ENCODE measurements at regions not wholly inside any gene's neighbourhood (a gene's known extent, or its start where the extent isn't known, plus 50 kb on each side); places are given as distances from the start of the nearest gene placed in this dataset.

DNA sequence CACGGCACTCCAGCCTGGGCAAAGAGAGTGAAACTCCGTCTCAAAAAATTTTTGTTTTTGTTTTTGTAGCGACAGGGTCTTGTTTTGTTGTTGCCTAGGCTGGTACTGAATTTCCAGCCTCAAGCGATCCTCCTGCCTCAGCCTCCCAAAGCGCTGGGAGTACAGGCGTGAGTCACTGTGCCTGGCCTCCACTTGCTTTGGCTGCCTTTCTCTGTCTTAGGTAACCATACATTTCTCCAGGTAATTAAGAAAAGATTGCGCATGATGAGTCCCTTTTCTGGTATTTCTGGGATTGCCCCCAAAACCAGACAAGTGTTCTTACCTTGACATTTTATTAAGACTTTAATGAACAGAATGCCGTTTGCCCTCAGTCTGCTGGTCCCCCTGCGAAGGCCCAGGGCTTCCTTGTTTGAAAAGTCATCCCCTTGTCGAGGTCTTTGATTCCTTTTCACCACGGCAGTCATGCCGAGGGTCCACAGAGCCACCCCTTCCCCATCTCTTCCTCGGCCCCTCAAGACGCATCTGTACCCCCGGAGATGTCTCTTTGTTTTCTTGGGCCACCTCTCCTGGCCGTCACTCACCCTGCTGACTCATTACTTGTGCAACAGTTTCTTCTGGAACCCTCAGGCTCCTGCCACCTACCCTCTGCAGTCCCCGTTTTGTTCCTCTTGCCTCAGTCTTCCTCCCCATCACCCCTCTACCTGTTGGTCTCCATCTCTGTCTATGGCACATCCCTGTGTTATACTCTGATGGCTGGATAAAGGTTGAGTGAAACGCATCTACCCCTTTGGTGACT lies 151.0 kb downstream of the SEC14L1 start:
- TF ChIP-seq POLR2A (IDR thresholded peaks at IDR 0.05) = no peak
- TF ChIP-seq, protein P1, sequence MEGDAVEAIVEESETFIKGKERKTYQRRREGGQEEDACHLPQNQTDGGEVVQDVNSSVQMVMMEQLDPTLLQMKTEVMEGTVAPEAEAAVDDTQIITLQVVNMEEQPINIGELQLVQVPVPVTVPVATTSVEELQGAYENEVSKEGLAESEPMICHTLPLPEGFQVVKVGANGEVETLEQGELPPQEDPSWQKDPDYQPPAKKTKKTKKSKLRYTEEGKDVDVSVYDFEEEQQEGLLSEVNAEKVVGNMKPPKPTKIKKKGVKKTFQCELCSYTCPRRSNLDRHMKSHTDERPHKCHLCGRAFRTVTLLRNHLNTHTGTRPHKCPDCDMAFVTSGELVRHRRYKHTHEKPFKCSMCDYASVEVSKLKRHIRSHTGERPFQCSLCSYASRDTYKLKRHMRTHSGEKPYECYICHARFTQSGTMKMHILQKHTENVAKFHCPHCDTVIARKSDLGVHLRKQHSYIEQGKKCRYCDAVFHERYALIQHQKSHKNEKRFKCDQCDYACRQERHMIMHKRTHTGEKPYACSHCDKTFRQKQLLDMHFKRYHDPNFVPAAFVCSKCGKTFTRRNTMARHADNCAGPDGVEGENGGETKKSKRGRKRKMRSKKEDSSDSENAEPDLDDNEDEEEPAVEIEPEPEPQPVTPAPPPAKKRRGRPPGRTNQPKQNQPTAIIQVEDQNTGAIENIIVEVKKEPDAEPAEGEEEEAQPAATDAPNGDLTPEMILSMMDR (IDR thresholded peaks at IDR 0.05) = no peak
- no peak for DNase-seq
- intact Hi-C loops (cut with DNase I; ENCODE audit: low total_unique reads) = no loop called here

DNA sequence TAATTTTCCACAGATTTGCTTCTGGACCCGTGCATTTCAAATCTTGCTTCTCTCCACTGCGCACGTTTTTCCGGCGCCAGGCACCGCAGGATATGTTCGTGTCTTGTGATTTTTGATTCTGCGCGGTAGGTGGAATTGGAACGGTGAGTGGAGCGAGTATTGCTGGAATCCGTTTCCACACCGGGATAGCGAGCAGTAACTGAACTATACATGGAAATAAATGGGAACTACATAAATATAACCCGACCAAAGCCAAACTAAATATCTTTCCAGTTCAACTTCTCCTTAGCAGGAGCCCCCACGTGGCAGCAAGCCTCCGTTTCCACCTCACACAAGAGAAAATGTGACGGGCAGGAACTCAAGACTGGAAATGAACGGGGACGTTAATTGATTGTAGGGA lies 154.0 kb downstream of the SEC14L1 start:
- no peak overlapping the region for H3K27ac ChIP-seq
- H3K36me3 ChIP-seq = no peaks in the 10 kb centered on the region
- peaks cover 0 to 5% of the 10 kb centered on the region in 2 donors for H3K9me3 ChIP-seq
- no peak for DNase-seq
- no peaks in the 10 kb centered on the region for H3K4me1 ChIP-seq
- H3K4me3 ChIP-seq = no peak overlapping the region
- intact Hi-C loops (cut with DNase I; ENCODE audit: low total_unique reads) = no loop called here
- H3K27me3 ChIP-seq = no peaks in the 10 kb centered on the region
- TF ChIP-seq, protein P1 (IDR thresholded peaks at IDR 0.05) = no peak
- TF ChIP-seq POLR2A (IDR thresholded peaks at IDR 0.05) = no peak

More for the DNA sequence above, 151.0 kb downstream of the SEC14L1 start:
- H3K27ac ChIP-seq = no peak overlapping the region
- no peaks in the 10 kb centered on the region for H3K9me3 ChIP-seq
- H3K27me3 ChIP-seq = no peaks in the 10 kb centered on the region
- H3K4me1 ChIP-seq = no peaks in the 10 kb centered on the region
- H3K4me3 ChIP-seq = no peak overlapping the region
- no peaks in the 10 kb centered on the region for H3K36me3 ChIP-seq

DNA sequence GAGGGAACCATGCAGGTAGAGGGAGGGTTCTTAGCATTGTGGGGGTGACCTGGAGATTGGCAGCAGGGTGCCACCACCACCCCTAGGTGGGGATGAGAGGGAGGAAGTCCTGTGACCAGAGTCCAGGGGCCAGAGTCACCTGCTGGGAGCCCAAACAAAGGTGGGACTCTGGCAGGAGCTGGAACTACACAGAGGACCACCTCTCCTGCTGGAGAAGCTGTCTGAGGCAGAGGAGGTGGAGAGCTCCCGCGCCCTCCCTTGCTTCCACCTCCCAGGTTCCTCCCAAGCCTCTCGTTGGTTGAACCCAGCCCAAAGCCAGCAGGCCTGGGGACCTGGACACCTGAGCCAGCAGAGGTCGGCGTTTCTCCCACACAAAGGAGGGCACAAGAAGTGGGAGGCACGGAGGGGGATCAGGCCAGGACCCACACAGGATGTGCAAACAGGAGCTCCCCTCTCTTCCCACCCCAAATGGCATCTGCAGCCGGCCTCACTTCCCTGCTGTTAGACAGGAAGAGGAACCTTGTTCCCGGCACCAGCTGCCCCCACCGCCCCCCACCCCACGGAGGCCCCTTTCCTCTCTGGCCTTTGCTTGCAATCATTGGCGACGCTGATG lies 154.6 kb downstream of the SEC14L1 start:
- no peak overlapping the region for H3K27ac ChIP-seq
- peaks cover 0 to 5% of the 10 kb centered on the region in 2 donors for H3K9me3 ChIP-seq
- TF ChIP-seq, protein P1 (IDR thresholded peaks at IDR 0.05) = no peak
- TF ChIP-seq POLR2A (IDR thresholded peaks at IDR 0.05) = no peak
- no peaks in the 10 kb centered on the region for H3K27me3 ChIP-seq
- no peaks in the 10 kb centered on the region for H3K36me3 ChIP-seq
- DNase-seq = no peak
- H3K4me1 ChIP-seq = no peaks in the 10 kb centered on the region
- intact Hi-C loops (cut with DNase I; ENCODE audit: low total_unique reads) = no loop called here
- no peak overlapping the region for H3K4me3 ChIP-seq

DNA sequence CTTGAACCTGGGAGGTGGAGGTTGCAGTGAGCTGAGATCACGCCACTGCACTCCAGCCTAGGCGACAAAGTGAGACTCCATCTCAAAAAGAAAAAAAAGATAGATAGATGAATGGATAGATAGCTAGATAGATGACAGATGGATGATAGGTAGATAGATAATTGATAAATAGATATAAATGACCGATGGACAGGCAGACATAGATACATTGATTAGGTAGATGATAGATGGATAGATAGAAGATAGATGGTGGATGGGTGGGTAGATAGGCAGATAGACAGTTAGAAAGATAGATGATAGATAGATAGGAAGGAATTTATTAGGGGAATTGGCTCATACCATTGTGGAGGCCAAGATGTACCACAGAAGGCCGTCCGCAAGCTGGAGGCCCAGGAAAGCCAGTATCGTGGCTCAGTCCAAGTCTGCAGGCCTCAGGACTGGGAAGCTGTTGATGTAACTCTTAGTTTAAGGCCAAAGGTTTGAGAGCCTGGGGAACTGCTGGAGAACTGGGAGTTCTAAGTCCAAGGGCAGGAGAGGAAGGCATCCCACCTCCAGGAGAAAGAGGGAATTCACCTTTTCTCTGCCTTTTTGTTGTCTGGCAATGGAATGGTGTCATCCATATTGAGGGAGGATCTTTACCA lies 156.1 kb downstream of the SEC14L1 start:
- no peaks in the 10 kb centered on the region for H3K4me1 ChIP-seq
- intact Hi-C loops (cut with DNase I; ENCODE audit: low total_unique reads) = no loop called here
- H3K36me3 ChIP-seq = no peaks in the 10 kb centered on the region
- no peak overlapping the region for H3K27ac ChIP-seq
- DNase-seq = no peak
- H3K4me3 ChIP-seq = no peak overlapping the region
- peaks cover 0 to 5% of the 10 kb centered on the region in 2 donors for H3K9me3 ChIP-seq
- TF ChIP-seq, protein P1 (IDR thresholded peaks at IDR 0.05) = no peak
- no peak for TF ChIP-seq POLR2A (IDR thresholded peaks at IDR 0.05)
- H3K27me3 ChIP-seq = no peaks in the 10 kb centered on the region
